Ishikawa (cell line): ENCODE measurements at regions not wholly inside any gene's neighbourhood (a gene's known extent, or its start where the extent isn't known, plus 50 kb on each side); places are given as distances from the start of the nearest gene placed in this dataset.

Experiments
- CEBPB ChIP-seq: IDR thresholded peaks from 2 replicates; pipeline ENCODE4 v1.6.1; 2012
- EGR1 ChIP-seq: IDR thresholded peaks from 2 replicates; pipeline ENCODE4 v1.6.1; 2012
- EP300 ChIP-seq: IDR thresholded peaks from 2 replicates; pipeline ENCODE4 v1.6.1; 2012; ENCODE audit warnings: borderline replicate concordance
- FOXM1 ChIP-seq: IDR thresholded peaks from 2 replicates; pipeline ENCODE4 v1.6.1; 2012; ENCODE audit warnings: low read depth, borderline replicate concordance
- MAX ChIP-seq: IDR thresholded peaks from 2 replicates; pipeline ENCODE4 v1.6.1; 2012
- RAD21 ChIP-seq: IDR thresholded peaks from 2 replicates; pipeline ENCODE4 v1.6.1; 2012; ENCODE audit warnings: low read depth
- REST ChIP-seq: IDR thresholded peaks from 2 replicates; pipeline ENCODE4 v1.6.1; 2012; ENCODE audit warnings: low read depth, mild to moderate bottlenecking
- TAF1 ChIP-seq: IDR thresholded peaks from 2 replicates; pipeline ENCODE4 v1.6.1; 2012; ENCODE audit warnings: low read depth, mild to moderate bottlenecking
- TCF12 ChIP-seq: IDR thresholded peaks from 2 replicates; pipeline ENCODE4 v1.6.1; 2012; ENCODE audit warnings: low read depth
- USF1 ChIP-seq: IDR thresholded peaks from 2 replicates; pipeline ENCODE4 v1.6.1; 2012
- ZBTB7A ChIP-seq: IDR thresholded peaks from 2 replicates; pipeline ENCODE4 v1.6.1; 2012; ENCODE audit warnings: low read depth

- TF ChIP-seq RAD21 = no peak
- TF ChIP-seq REST = no peak
- TF ChIP-seq EP300 = no peak
- TF ChIP-seq TCF12 = no peak
- TF ChIP-seq EGR1 = no peak
- TF ChIP-seq TAF1 = no peak
- no peak for TF ChIP-seq ZBTB7A
- TF ChIP-seq MAX = no peak
- no peak for TF ChIP-seq FOXM1
- TF ChIP-seq USF1 = no peak
- TF ChIP-seq CEBPB = no peak
Measured at GRCh38 chr5:99315413-99316183, 386.8 kb upstream of the CHD1 start.
